ENCODE measurements at regions not wholly inside any gene's neighbourhood (a gene's known extent, or its start where the extent isn't known, plus 50 kb on each side); places are given as distances from the start of the nearest gene placed in this dataset.

DNA sequence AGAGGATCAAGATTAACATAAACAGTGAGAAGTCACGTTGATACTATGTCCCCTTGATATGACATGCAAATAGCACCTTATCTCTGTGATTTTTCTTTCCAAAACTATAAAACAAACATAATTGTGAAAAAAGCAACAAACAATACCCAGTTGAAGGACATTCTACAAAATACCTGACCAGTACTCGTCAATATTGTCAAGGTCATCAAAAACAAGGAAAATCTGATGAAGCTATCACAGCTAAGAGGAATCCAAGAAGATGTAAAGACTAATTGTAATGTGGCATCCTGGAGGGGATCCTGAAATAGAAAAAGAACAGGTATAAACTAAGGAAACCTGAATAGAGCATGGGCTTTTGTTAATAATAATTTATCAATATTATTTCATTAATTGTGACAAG lies 321.5 kb upstream of the MAP2 start (continued):
- TF ChIP-seq RFX5 (IDR thresholded peaks at IDR 0.05; ENCODE audit: low read length) (no peak), EP300 (IDR thresholded peaks at IDR 0.05; ENCODE audit: borderline replicate concordance in 1 of 2, low read depth in 1 of 2, low read length in 1 of 2) (no peak), SIN3A (IDR thresholded peaks at IDR 0.05; ENCODE audit: borderline replicate concordance, low read depth, low read length) (no peak)

DNA sequence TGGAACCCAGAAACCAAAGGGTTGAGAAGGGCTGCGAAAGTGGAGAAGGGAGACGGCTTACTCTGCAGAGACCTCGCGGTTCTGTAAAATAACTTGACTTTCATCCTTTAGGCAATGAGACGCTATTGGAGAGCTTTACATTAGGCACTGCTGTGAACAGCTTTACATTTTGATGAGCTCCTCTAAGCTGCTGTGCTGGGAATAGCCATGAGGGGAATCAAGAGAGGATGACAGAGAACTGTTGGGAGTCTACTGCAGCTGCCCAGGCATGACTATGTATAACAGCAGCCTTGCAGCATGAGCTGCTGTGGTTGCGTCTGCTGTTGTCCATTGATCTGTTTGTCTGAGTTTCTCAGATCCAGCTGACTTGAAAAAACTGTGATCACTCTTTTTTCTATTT lies 310.8 kb upstream of the MAP2 start:
- DNase-seq = no peak
- no peaks in the 10 kb centered on the region for H3K36me3 ChIP-seq (replicated peaks in 1 of 2; ENCODE audit: control insufficient read depth in 1 of 2, insufficient read depth in 2 of 2, low read length in 1 of 2)
- no peak overlapping the region for H3K9ac ChIP-seq
- H3K9me2 ChIP-seq = no peaks in the 10 kb centered on the region
- no peak for TF ChIP-seq TAF1 (IDR thresholded peaks at IDR 0.05; ENCODE audit: borderline replicate concordance, low read depth, low read length)
- no peak for TF ChIP-seq RAD21 (IDR thresholded peaks at IDR 0.05; ENCODE audit: low read length)
- TF ChIP-seq, protein P1, sequence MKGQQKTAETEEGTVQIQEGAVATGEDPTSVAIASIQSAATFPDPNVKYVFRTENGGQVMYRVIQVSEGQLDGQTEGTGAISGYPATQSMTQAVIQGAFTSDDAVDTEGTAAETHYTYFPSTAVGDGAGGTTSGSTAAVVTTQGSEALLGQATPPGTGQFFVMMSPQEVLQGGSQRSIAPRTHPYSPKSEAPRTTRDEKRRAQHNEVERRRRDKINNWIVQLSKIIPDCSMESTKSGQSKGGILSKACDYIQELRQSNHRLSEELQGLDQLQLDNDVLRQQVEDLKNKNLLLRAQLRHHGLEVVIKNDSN (IDR thresholded peaks at IDR 0.05; ENCODE audit: borderline replicate concordance, low read depth) = no peak
- TF ChIP-seq RFX5 (IDR thresholded peaks at IDR 0.05; ENCODE audit: low read length) = no peak
- TF ChIP-seq EZH2phosphoT487 (IDR thresholded peaks at IDR 0.05; ENCODE audit: borderline replicate concordance, low read depth) = no peak
- TF ChIP-seq SMC3 (IDR thresholded peaks at IDR 0.05; ENCODE audit: low read depth, low read length) = no peak
- no peak for TF ChIP-seq FOXJ3 (CRISPR knock-in tag; IDR thresholded peaks at IDR 0.05)
- TF ChIP-seq POLR2AphosphoS5 (IDR thresholded peaks at IDR 0.05; ENCODE audit: low read depth, low read length) = no peak
- TF ChIP-seq GATA2 (CRISPR knock-in tag; IDR thresholded peaks at IDR 0.05) = no peak
- no peak for TF ChIP-seq GABPA (IDR thresholded peaks at IDR 0.05; ENCODE audit: low read depth)
- H3K4me3 ChIP-seq (ENCODE audit: low read depth in 2 of 2, low read length in 1 of 2) = no peak overlapping the region
- H2AFZ ChIP-seq (ENCODE audit: low read depth) = no peak overlapping the region
- no peaks in the 10 kb centered on the region for H3K27me3 ChIP-seq (ENCODE audit: insufficient read depth)
- H3K9me3 ChIP-seq = no peaks in the 10 kb centered on the region
- no peaks in the 10 kb centered on the region for H3K4me1 ChIP-seq (ENCODE audit: control insufficient read depth in 1 of 2, insufficient read depth in 2 of 2, low read depth in 1 of 2, low read length in 1 of 2)
- no peak overlapping the region for H3K4me2 ChIP-seq
- CTCF ChIA-PET = interaction anchor here (1.1 kb wide), 1 partner anchor 293 kb away, joined by 3 read pairs; no protein-coding TSS in a partner anchor
- H3K79me2 ChIP-seq (ENCODE audit: insufficient read depth) = no peaks in the 10 kb centered on the region
- 72% methylated on average over 6 of the region's 6 CpGs for WGBS (ENCODE audit: low lambda C conversion rate)
- H4K20me1 ChIP-seq (ENCODE audit: insufficient read depth) = no peaks in the 10 kb centered on the region
- POLR2A ChIA-PET = no interaction called here
- H3K27ac ChIP-seq (ENCODE audit: low read depth in 2 of 2, low read length in 1 of 2) = no peak overlapping the region
- no peaks in the 10 kb centered on the region for H3F3A ChIP-seq (replicated peaks; ENCODE audit: insufficient read depth)

DNA sequence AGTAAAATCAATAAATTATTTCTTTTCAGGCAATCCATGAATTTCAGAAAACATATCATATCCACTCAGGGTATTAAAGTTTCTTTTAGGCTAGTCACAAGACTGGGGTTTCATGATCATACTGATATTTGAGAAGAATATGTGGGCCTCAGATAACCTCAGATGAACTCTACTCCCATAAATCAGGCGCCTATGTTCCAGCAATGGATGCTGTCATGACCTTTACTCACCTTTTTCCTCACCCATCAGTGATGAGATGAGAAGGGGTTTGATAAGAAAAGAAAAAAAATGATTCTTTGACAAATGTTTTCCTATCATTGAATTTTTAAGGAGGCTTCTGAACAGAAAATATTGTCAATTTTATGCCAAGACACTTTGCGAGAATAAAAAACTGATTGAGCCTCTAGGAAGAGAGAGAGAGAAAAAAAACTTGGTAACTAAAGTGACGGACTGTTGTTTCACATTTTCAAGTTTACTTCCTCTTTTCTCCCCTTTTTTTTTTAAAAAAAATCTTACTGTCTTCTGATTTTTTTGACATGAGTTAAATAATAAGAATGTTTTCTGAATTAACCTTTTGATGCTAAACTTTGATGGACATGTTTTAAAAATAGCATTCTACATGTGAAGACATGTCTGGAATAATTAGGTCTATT lies 309.1 kb upstream of the MAP2 start:
- Histone ChIP-seq H2AFZ (ENCODE audit: low read depth) (no peak overlapping the region), H3K27me3 (ENCODE audit: insufficient read depth) (no peaks in the 10 kb centered on the region), H3K4me2 (no peak overlapping the region), H3K9me3 (no peaks in the 10 kb centered on the region), H3K9me2 (no peaks in the 10 kb centered on the region), H3K9ac (no peak overlapping the region), H3F3A (replicated peaks; ENCODE audit: insufficient read depth) (no peaks in the 10 kb centered on the region), H3K4me3 (ENCODE audit: low read depth in 2 of 2, low read length in 1 of 2) (no peak overlapping the region), H3K79me2 (ENCODE audit: insufficient read depth) (no peaks in the 10 kb centered on the region), H3K4me1 (ENCODE audit: control insufficient read depth in 1 of 2, insufficient read depth in 2 of 2, low read depth in 1 of 2, low read length in 1 of 2) (no peaks in the 10 kb centered on the region), H3K36me3 (replicated peaks in 1 of 2; ENCODE audit: control insufficient read depth in 1 of 2, insufficient read depth in 2 of 2, low read length in 1 of 2) (no peaks in the 10 kb centered on the region), H3K27ac (ENCODE audit: low read depth in 2 of 2, low read length in 1 of 2) (no peak overlapping the region), H4K20me1 (ENCODE audit: insufficient read depth) (no peaks in the 10 kb centered on the region)
- ChIA-PET POLR2A (no interaction called here), CTCF (no interaction called here)
- TF ChIP-seq NRF1 (IDR thresholded peaks at IDR 0.05; ENCODE audit: low read depth, low read length) = no peak
- no peak for TF ChIP-seq RCOR1 (IDR thresholded peaks at IDR 0.05; ENCODE audit: low read length)
- TF ChIP-seq RXRA (IDR thresholded peaks at IDR 0.05; ENCODE audit: borderline replicate concordance, low read depth) = no peak
- no peak for TF ChIP-seq GABPA (IDR thresholded peaks at IDR 0.05; ENCODE audit: low read depth)
- 35% methylated on average over 3 of the region's 3 CpGs for WGBS (ENCODE audit: low lambda C conversion rate)
- DNase-seq = no peak

Measured in SK-N-SH (cell line).